ENCODE measurements at regions not wholly inside any gene's neighbourhood (a gene's known extent, or its start where the extent isn't known, plus 50 kb on each side); places are given as distances from the start of the nearest gene placed in this dataset.

DNA sequence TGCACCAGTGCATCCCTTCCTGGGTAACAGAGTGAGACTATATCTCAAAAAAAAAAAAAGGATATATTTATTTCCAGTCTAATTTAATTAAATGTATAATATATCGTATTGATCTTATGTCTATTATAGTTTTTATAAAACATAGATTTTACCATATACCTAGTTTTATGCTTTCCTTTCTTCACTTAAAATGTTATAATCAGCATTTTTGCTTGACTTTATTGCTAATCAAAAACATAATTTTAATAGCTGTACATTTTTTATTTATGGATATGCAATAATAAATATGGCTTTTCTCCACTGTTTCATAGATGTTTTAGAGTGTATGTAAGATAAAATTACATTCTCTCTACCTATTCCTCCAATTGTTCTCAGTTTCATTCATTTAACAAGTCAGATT lies 958.0 kb downstream of the EPHA4 start:
- no peaks in the 10 kb centered on the region for H3K36me3 ChIP-seq
- no peaks in the 10 kb centered on the region for H3K9me3 ChIP-seq (ENCODE audit: low read depth)
- H3K4me1 ChIP-seq (ENCODE audit: low read depth) = peaks cover 4% of the 10 kb centered on the region
- TF ChIP-seq, protein P1, sequence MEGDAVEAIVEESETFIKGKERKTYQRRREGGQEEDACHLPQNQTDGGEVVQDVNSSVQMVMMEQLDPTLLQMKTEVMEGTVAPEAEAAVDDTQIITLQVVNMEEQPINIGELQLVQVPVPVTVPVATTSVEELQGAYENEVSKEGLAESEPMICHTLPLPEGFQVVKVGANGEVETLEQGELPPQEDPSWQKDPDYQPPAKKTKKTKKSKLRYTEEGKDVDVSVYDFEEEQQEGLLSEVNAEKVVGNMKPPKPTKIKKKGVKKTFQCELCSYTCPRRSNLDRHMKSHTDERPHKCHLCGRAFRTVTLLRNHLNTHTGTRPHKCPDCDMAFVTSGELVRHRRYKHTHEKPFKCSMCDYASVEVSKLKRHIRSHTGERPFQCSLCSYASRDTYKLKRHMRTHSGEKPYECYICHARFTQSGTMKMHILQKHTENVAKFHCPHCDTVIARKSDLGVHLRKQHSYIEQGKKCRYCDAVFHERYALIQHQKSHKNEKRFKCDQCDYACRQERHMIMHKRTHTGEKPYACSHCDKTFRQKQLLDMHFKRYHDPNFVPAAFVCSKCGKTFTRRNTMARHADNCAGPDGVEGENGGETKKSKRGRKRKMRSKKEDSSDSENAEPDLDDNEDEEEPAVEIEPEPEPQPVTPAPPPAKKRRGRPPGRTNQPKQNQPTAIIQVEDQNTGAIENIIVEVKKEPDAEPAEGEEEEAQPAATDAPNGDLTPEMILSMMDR (IDR thresholded peaks at IDR 0.05; ENCODE audit: low read depth, low read length) = no peak
- no peak for DNase-seq (ENCODE audit: low read depth in 1 of 2, low spot score in 1 of 2)
- no peak overlapping the region for H3K4me3 ChIP-seq
- no peak overlapping the region for H3K27ac ChIP-seq
- H3K27me3 ChIP-seq = no peaks in the 10 kb centered on the region

- Histone ChIP-seq H3K4me1 (ENCODE audit: low read depth) (peaks cover 7% of the 10 kb centered on the region), H3K9me3 (ENCODE audit: low read depth) (no peaks in the 10 kb centered on the region), H3K27ac (no peak overlapping the region), H3K4me3 (no peak overlapping the region), H3K36me3 (no peaks in the 10 kb centered on the region), H3K27me3 (no peaks in the 10 kb centered on the region)
- TF ChIP-seq, protein P1 (IDR thresholded peaks at IDR 0.05; ENCODE audit: low read depth, low read length) = no peak
- no peak for DNase-seq (ENCODE audit: low read depth in 1 of 2, low spot score in 1 of 2)
These were observed 952.4 kb downstream of the EPHA4 start for GRCh38 chr2:220619525-220620220.

- Histone ChIP-seq H3K4me1 (ENCODE audit: low read depth) (no peaks in the 10 kb centered on the region), H3K27me3 (no peaks in the 10 kb centered on the region), H3K36me3 (no peaks in the 10 kb centered on the region), H3K4me3 (no peak overlapping the region), H3K9me3 (ENCODE audit: low read depth) (no peaks in the 10 kb centered on the region), H3K27ac (no peak overlapping the region)
- no peak for DNase-seq (ENCODE audit: low read depth in 1 of 2, low spot score in 1 of 2)
- TF ChIP-seq, protein P1 (IDR thresholded peaks at IDR 0.05; ENCODE audit: low read depth, low read length) = no peak
These were observed 945.5 kb downstream of the EPHA4 start for GRCh38 chr2:220626603-220627002.

DNA sequence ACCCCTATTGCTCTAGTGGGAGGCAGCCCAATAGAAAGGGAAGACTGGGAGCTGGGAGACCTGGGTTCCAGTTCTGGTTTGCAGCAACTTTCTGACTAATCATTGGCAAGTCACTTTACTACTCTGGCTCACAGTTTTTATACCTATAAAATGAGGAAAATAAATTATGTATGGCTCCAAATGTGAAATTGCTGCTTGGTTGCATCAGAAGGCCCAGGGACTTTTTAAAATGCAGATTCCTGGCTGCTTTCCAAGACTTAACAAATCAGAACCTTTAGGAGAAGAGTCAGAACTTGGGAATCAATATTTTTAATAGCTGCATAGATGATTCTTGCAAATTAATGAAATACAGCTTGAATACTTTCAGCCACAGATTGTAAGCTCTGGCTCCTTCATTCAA lies 943.9 kb downstream of the EPHA4 start:
- H3K9me3 ChIP-seq (ENCODE audit: low read depth) = no peaks in the 10 kb centered on the region
- H3K27me3 ChIP-seq = no peaks in the 10 kb centered on the region
- no peak overlapping the region for H3K27ac ChIP-seq
- TF ChIP-seq, protein P1 (IDR thresholded peaks at IDR 0.05; ENCODE audit: low read depth, low read length) = no peak
- no peaks in the 10 kb centered on the region for H3K36me3 ChIP-seq
- no peak overlapping the region for H3K4me3 ChIP-seq
- DNase-seq (ENCODE audit: low read depth in 1 of 2, low spot score in 1 of 2) = no peak
- H3K4me1 ChIP-seq (ENCODE audit: low read depth) = no peaks in the 10 kb centered on the region

- no peaks in the 10 kb centered on the region for H3K9me3 ChIP-seq (ENCODE audit: low read depth)
- H3K27me3 ChIP-seq = no peaks in the 10 kb centered on the region
- no peak for DNase-seq (ENCODE audit: low read depth in 1 of 2, low spot score in 1 of 2)
- H3K27ac ChIP-seq = no peak overlapping the region
- peaks cover under 1% of the 10 kb centered on the region for H3K4me1 ChIP-seq (ENCODE audit: low read depth)
- TF ChIP-seq, protein P1 (IDR thresholded peaks at IDR 0.05; ENCODE audit: low read depth, low read length) = no peak
- no peaks in the 10 kb centered on the region for H3K36me3 ChIP-seq
- no peak overlapping the region for H3K4me3 ChIP-seq
These were observed 931.0 kb downstream of the EPHA4 start for GRCh38 chr2:220641137-220641536.

Measured in cardiac muscle cell (in vitro differentiated cells and primary cell).